BLaER1 treated with 17β-estradiol and CSF1 and Interleukin-3, amounts not matched to agents 10 nM and 100 nM (cell line): ENCODE measurements at regions not wholly inside any gene's neighbourhood (a gene's known extent, or its start where the extent isn't known, plus 50 kb on each side); places are given as distances from the start of the nearest gene placed in this dataset.
"Not testable (repeated sequence)": the region's sequence is repeated elsewhere in the genome, so short reads cannot be mapped to it uniquely, and the experiment has no call there.

Source experiments
- H3K27ac ChIP-seq, 11 experiments: shearing (Covaris generic); formaldehyde crosslinking; 2 replicates each; pipeline ENCODE4 v1.8.1; 2022
- H3K27me3 ChIP-seq, 11 experiments: shearing (Covaris generic); formaldehyde crosslinking; 2 replicates each; pipeline ENCODE4 v1.8.1; 2022
- H3K36me3 ChIP-seq, 11 experiments: shearing (Covaris generic); formaldehyde crosslinking; 2 replicates each; pipeline ENCODE4 v1.8.1; 2022
- H3K4me1 ChIP-seq, 10 experiments: shearing (Covaris generic); formaldehyde crosslinking; 2 replicates each; pipeline ENCODE4 v1.8.1; 2022
- H3K4me2 ChIP-seq, 11 experiments: shearing (Covaris generic); formaldehyde crosslinking; 2 replicates each; pipeline ENCODE4 v1.8.1; 2022
- H3K4me3 ChIP-seq, 10 experiments: shearing (Covaris generic); formaldehyde crosslinking; 2 replicates each; pipeline ENCODE4 v1.8.1; 2022
- H3K9ac ChIP-seq, 11 experiments: shearing (Covaris generic); formaldehyde crosslinking; 2 replicates each; pipeline ENCODE4 v1.8.1; 2022
- H3K9me3 ChIP-seq, 11 experiments: shearing (Covaris generic); formaldehyde crosslinking; replicated peaks in 1 of 11; 2 replicates each; pipeline ENCODE4 v1.8.1; 2022
- H4K20me1 ChIP-seq, 11 experiments: shearing (Covaris generic); formaldehyde crosslinking; 2 replicates each; pipeline ENCODE4 v1.8.1; 2022
- Cebpa-rat ChIP-seq, 11 experiments: shearing (Covaris generic); IDR thresholded peaks; 2 replicates each; pipeline ENCODE4 v1.8.1; 2022

DNA sequence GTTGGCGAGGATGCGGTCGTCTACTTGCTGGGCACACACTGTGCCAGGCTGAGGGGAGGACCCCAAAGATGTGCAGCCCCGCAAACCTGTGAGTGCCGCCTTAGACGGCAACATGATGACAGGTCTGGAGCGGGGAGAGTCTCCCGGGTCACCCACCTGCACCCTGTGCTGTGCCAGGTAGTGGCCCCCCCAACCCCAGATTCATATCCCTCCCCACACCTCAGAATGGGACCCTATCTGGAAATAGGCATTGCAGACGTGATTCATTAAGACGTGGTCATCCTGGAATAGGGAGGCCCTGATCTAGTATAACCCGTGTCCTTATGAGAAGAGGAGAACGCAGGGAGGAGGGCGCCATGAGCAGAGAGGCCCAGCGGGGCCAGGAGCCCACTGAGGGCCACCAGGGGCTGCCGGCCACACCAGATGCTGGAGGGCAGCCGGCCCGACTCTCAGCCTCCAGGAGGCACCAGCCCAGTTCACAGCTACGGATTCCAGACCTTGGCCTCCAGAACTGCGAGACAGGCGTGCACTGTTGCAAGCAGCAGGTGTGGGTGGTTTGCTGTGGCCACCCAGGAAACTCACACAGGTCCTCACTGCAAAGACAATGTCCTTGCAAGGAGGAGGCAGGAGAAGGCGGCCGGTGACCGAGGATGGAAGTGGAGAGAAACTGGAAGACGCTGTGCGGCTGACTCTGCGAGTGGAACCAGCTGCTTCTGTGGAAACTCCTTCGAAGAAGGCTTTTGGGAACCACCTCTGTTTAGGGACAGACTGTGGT is 131.9 kb upstream of the LPCAT1 start:
- H3K36me3 ChIP-seq: no peaks in the 10 kb centered on the region
- peaks cover 23 to 47% (median 32%) of the 10 kb centered on the region in 10 experiments for H3K4me1 ChIP-seq
- no peak overlapping the region for H3K27ac ChIP-seq
- H3K4me2 ChIP-seq: peak overlapping the region in 3 of 11 experiments; percentile 20 to 97 (median 77); a peak in 3 of 22 replicates
- no peaks in the 10 kb centered on the region for H3K9me3 ChIP-seq
- no peak overlapping the region for H3K4me3 ChIP-seq
- peaks cover 0 to 30% (median 3%) of the 10 kb centered on the region in 11 experiments; a peak in 7 of 22 replicates for H4K20me1 ChIP-seq
- H3K9ac ChIP-seq: no peak overlapping the region
- H3K27me3 ChIP-seq: peaks cover 0 to 41% (median 3%) of the 10 kb centered on the region in 11 experiments; a peak in 6 of 22 replicates
- TF ChIP-seq Cebpa-rat (IDR thresholded peaks at IDR 0.05): no peak

DNA sequence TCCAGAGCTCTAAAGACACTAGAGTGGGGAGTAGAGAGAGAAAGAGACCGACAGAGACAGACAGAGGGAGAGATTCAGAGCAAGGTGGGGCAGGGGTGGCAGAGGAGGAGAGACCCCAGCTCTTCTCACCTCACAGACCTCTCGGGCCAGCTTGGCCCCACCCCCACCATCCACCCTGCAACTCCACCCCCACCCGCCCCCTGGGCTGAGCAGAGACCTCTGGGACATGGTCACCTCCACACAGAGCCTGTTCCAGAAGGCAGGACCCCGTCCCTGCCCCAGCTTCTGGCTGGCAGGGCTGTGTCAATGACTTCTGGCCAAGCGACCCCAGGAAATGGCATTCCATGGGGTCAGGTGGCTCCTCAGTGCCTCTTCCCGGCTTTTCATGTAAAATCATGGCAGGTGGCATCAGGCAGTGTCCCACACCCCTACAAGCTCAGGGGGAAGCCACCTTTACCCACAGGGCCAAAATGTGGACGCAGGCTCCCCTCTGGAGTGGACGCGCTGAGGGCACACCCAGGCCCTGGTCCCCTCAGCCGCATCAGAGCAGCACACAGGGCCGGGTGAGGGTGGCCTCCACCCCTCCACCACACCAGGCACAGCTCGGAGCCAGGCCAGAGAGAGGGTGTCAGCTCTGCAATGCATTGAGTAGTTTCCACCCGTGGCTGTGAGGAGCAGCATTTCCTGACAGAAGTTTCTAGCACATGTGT is 131.2 kb upstream of the LPCAT1 start:
- no peaks in the 10 kb centered on the region for H3K9me3 ChIP-seq
- no peak overlapping the region for H3K4me3 ChIP-seq
- H4K20me1 ChIP-seq: peaks cover 0 to 30% (median 3%) of the 10 kb centered on the region in 11 experiments; a peak in 7 of 22 replicates
- no peak overlapping the region for H3K9ac ChIP-seq
- H3K27me3 ChIP-seq: peaks cover 0 to 41% (median 3%) of the 10 kb centered on the region in 11 experiments; a peak in 6 of 22 replicates
- TF ChIP-seq Cebpa-rat (IDR thresholded peaks at IDR 0.05): no peak
- peak overlapping the region in 8 of 11 experiments; percentile 77 to 98 (median 97); a peak in 15 of 22 replicates for H3K4me2 ChIP-seq
- no peaks in the 10 kb centered on the region for H3K36me3 ChIP-seq
- H3K4me1 ChIP-seq: peaks cover 30 to 55% (median 40%) of the 10 kb centered on the region in 10 experiments
- no peak overlapping the region for H3K27ac ChIP-seq

DNA sequence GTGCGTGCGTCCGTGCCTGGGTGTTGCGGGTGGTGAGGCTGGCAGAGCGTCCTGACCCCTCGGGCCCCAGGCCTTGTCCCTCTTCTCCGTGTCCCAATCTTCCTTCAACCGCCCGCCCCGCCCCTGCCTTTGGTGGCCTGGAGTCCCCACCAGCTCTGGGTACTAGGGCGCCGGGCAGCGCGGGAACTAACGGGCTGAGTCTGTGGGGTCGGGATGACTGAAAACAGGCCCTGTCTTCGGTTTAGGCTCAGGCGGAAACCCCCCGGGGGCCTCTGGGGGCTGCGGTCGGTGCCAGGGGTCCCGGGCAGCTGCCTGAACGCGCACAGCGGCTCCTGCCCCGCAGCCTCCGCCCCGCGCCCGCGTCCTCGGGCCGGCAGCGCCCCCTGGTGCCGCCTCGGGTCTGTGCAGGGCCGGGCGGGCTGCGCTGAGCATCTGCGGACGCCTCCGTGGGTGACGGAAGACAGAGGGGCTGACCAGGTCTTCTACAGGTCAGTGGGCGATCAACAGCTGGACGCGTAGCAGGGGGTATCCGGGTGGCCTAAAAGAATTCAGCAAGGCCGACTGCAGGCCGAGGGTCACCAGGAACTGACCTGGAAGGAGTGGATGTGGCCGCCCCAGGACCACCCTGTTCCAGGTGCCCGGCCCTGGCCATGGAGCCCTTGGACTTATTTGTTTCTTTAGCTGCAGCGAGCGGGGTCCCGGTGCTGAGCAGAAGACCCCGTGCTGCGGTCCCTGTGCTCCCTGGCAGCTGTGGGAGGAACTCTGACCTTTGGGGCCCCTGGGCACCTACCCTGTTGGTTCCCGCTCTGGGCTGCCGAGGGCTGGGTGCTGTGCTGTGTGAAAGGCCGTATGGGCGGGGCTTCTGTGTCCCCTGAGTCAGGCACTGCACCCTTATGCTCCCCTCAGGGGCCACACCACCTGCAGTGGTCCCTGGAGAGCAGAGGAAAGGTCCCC is 130.2 kb upstream of the LPCAT1 start:
- H3K27ac ChIP-seq, H3K9me3 ChIP-seq, H3K36me3 ChIP-seq: not testable (repeated sequence)
- peaks cover 0 to 30% (median 3%) of the 10 kb centered on the region in 11 experiments; a peak in 7 of 22 replicates for H4K20me1 ChIP-seq
- H3K4me3 ChIP-seq: peak overlapping the region; percentile 24 to 52 (median 42); a peak in 16 of 20 replicates
- H3K27me3 ChIP-seq: peaks cover 0 to 33% (median 3%) of the 10 kb centered on the region in 11 experiments; a peak in 6 of 22 replicates
- peak overlapping the region in 2 of 11 experiments; percentile 4 to 11; a peak in 1 of 22 replicates for H3K9ac ChIP-seq
- peaks cover 35 to 64% (median 49%) of the 10 kb centered on the region in 10 experiments for H3K4me1 ChIP-seq
- H3K4me2 ChIP-seq: peak overlapping the region; percentile 83 to 98 (median 97)

DNA sequence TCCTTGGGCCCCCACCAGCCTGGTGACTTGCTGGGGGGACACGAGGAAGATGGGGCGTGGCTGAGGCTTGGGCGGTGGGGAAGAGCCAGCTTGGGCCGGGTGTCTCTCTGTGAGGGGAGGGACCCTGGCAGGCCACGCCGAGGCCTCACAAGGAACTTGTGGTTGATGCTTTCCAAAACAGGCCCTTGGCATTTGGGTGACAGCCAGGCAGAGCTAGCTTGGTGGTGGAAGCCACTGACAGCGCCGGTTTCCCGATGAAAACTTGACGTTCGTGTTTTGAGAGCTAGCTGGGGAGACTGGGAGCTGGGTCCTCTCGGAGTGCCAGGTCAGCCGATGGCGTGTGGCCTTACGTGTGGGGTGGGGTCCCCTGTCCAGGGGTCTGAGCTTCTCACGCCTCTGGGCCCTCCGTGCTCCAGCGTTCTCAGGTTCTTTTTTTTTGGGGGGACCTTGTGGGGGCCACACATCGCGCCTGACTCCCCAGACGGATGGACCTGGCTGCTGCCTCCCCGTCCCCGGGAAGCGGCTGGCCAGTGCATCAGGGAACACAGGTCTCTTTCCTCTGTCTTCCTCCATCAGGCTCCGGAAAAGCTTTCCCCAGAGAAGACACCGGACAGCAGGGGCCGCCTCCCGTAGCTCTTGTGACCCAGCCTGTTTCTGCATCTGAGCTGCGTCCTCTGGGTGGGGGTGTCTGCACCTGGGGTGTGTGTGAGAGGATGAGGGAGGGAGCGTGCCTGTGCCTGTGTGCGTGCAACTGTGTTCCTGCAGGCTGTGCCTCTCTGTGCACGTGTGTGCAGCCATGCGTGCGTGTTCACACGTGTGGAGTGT is 129.3 kb upstream of the LPCAT1 start:
- peak overlapping the region in 5 of 11 experiments; percentile 27 to 66 (median 52); a peak in 7 of 22 replicates for H3K27ac ChIP-seq
- no peaks in the 10 kb centered on the region for H3K36me3 ChIP-seq
- H3K9me3 ChIP-seq: no peaks in the 10 kb centered on the region
- H3K27me3 ChIP-seq: peaks cover 0 to 28% (median 0%) of the 10 kb centered on the region in 11 experiments; a peak in 5 of 22 replicates
- peaks cover 0 to 30% (median 3%) of the 10 kb centered on the region in 11 experiments; a peak in 7 of 22 replicates for H4K20me1 ChIP-seq
- peak overlapping the region; percentile 24 to 52 (median 42); a peak in 17 of 20 replicates for H3K4me3 ChIP-seq
- TF ChIP-seq Cebpa-rat (IDR thresholded peaks at IDR 0.05): no peak
- peak overlapping the region; percentile 83 to 98 (median 97) for H3K4me2 ChIP-seq
- peaks cover 38 to 66% (median 52%) of the 10 kb centered on the region in 10 experiments for H3K4me1 ChIP-seq
- peak overlapping the region in 6 of 11 experiments; percentile 18 to 66 (median 32); a peak in 11 of 22 replicates for H3K9ac ChIP-seq

DNA sequence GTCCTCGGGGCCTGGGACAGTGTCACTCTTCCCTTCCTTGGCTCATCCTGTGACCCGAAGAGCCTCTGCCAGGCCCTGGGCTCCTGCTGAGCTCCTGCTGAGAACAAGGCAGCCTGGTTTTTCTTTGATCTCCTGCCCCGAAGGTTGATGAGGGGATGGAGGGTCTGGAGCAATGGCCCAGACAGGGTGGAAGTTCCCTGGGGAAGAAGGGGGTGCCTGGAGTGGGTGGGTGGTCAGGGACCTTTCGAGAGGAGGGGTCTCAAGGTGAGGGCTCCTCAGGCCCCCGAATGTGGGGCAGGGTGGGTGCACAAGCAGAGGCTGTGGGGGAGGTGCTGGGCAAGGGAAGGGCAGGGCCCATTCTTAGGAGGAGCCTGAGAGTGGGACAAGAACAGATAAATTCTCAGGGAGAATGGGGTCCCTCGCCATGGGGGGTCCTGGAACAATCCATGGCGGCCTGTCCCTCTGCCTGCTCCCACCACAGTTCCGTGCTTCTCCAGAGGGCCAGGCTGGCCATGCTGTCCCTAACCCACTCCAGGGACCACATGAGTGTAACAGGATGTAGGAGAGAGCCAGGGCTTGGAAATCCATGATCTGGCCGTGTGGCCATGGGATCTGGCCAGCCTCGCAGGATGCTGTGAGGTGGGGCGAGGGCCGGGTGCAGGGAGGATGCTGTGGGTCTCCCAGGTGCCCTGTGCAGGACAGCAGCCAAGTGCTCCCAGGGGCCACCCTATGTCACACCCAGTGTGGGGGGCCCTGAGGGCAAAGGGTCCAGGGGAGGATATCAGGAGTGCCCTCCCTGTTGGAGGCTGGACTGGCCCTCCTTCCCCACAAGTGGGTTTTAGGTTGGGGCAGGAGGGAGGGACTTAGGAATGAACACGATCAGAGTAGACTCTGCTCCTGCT is 128.5 kb upstream of the LPCAT1 start:
- H3K9me3 ChIP-seq: no peaks in the 10 kb centered on the region
- peak overlapping the region in 3 of 11 experiments; percentile 29 to 66 (median 31); a peak in 7 of 22 replicates for H3K9ac ChIP-seq
- peak overlapping the region in 1 of 10 experiments; percentile 40; a peak in 1 of 20 replicates for H3K4me3 ChIP-seq
- peaks cover 38 to 66% (median 52%) of the 10 kb centered on the region in 10 experiments for H3K4me1 ChIP-seq
- TF ChIP-seq Cebpa-rat (IDR thresholded peaks at IDR 0.05): no peak
- H4K20me1 ChIP-seq: peaks cover 0 to 30% (median 3%) of the 10 kb centered on the region in 11 experiments; a peak in 7 of 22 replicates
- peak overlapping the region in 4 of 11 experiments; percentile 36 to 66 (median 54); a peak in 6 of 22 replicates for H3K27ac ChIP-seq
- H3K27me3 ChIP-seq: peaks cover 0 to 28% (median 0%) of the 10 kb centered on the region in 11 experiments; a peak in 5 of 22 replicates
- peak overlapping the region; percentile 83 to 98 (median 97) for H3K4me2 ChIP-seq
- H3K36me3 ChIP-seq: no peaks in the 10 kb centered on the region

DNA sequence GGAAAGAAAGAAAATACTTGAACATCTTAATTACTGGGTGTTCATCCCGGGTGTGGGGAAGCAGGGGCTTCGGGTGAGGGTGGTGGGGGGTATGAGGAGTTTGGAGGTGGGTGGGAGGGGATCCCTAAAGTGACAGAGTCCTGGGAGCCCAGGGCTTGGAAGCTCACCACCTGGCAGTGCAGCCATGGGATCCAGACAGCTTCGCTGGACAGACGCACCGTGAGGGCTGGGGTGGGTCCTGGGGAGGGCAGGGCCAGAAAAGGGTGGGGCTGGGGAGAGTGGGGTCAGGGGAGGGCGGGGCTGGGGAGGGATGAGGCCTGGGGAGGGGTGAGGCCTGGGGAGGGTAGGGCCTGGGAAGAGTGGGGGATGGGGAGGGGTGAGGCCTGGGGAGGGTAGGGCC is 127.5 kb upstream of the LPCAT1 start:
- peaks cover 0 to 28% (median 0%) of the 10 kb centered on the region in 11 experiments; a peak in 5 of 22 replicates for H3K27me3 ChIP-seq
- H3K36me3 ChIP-seq: no peaks in the 10 kb centered on the region
- H4K20me1 ChIP-seq: peaks cover 0 to 24% (median 3%) of the 10 kb centered on the region in 11 experiments; a peak in 7 of 22 replicates
- H3K27ac ChIP-seq: peak overlapping the region in 3 of 11 experiments; percentile 44 to 60 (median 48); a peak in 2 of 22 replicates
- no peaks in the 10 kb centered on the region for H3K9me3 ChIP-seq
- H3K4me3 ChIP-seq: no peak overlapping the region
- H3K4me1 ChIP-seq: peaks cover 38 to 65% (median 52%) of the 10 kb centered on the region in 10 experiments
- H3K9ac ChIP-seq: no peak overlapping the region
- peak overlapping the region in 9 of 11 experiments; percentile 39 to 82 (median 68); a peak in 12 of 22 replicates for H3K4me2 ChIP-seq
- TF ChIP-seq Cebpa-rat (IDR thresholded peaks at IDR 0.05): no peak
